Smooth muscle cell of the brain vasculature (primary cell): ENCODE measurements at regions not wholly inside any gene's neighbourhood (a gene's known extent, or its start where the extent isn't known, plus 50 kb on each side); places are given as distances from the start of the nearest gene placed in this dataset.

Source experiments
- DNase-seq: peaks from one replicate; pipeline ENCODE4 v3.0.0-alpha.2; 2012; ENCODE audit warnings: low read depth, low spot score

DNA sequence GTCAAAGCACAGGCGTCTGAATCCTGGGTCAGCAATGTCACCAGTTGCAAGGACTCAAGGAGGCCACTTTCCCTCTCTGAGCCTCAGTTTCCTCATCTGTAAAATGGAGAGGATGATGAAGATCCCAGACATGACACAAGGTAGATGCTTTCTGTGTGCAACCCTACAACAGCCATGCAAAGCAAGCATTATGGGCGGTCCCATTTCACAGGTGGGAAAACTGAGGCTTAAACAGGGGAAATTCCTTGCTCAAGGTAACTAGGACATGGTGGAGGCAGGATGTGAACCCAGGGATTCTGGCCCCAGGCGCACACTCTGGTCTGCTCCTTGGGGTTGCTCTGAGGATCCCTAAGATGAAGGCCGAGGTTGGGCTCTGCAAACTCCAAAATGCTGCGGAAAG is 311.0 kb downstream of the PTPRU start:
- DNase-seq: no peak

DNA sequence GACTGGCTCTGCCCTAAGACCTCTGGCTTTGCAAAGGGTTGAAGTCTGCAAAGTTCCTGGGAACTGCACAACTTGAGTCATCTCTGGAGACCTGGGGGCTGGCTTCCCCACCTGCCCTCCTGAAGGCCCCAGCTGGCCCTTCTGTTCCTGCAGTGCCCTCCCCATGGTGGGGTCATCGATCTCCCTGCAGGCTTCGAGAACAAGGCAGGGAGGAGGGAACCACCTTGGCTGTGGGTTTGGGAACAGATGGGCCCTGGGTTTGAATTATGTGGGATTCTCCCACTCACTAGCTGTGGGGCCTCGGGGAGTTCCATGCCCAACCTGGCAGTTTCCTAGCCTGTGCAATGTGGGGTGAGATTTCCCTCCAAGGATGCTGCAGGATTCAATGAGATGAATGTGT is 310.2 kb downstream of the PTPRU start:
- no peak for DNase-seq

DNA sequence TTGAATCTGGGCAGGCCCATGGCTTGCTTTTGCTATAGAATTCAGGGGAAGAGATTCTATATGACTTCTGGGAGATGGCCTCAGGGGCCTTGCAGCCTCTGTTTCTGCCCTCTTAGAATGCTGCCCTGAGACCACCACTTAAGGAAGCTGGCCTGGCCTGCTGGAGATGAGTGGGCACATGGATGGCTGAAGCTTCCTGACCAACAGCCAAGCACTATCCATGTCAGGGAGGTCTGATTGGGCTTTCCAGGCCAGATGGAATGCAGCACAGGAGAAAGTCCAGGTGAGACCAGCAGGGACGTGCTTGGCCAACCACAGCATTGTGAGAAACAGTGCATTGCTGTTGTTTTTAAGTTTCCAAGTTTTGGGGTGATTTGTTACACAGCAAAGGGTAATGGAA is 308.1 kb downstream of the PTPRU start:
- no peak for DNase-seq

DNA sequence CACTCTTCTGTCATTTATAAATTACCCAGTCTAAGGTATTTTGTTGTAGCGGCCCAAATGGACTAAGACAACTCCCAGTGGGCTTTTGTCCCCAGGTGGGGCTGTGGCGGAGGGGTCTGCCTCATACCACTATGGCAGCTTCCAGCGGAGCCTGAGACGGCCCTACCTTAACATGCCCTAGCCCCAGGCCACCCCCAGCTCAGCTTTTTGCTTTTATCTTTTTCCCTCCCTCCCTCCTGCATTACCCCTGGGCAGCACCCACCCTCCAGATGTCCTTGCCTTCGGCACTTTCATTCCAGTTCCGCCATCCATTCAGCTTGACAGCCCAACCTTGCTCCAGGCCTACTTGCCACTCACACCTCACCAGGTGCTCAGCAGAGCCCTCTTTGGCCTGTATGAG is 307.3 kb downstream of the PTPRU start:
- no peak for DNase-seq

GRCh38 chr1:29542548-29542947 is 306.2 kb downstream of the PTPRU start:
- DNase-seq: no peak

- DNase-seq: no peak
These were observed 305.3 kb downstream of the PTPRU start for GRCh38 chr1:29541631-29542030.

DNA sequence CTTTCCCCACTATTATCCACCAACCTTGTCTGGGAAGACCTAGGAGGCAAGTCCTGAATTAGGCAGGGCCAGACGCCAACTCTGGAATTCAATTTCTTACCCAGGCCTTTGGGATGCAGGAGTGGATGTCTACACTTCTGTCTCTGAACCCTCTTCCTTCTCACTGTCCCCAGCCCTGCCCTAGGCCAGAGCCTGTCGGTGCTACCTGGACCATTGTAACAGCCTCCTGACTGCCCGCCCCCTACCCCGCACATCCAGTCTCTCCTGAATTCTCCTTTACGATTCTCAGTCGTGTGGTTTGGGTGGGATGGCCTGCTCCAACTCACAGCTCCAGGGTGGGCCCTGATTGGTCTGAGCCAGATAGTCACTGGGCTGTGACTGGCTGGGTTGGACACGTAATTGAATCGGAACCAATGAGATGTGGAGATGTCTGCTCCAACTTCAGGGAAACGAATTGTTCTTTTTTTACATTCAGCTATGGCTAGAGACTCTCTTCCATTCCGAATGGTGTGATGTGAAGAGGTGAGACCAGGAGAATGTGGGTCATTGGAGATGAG is 304.6 kb downstream of the PTPRU start:
- no peak for DNase-seq

DNA sequence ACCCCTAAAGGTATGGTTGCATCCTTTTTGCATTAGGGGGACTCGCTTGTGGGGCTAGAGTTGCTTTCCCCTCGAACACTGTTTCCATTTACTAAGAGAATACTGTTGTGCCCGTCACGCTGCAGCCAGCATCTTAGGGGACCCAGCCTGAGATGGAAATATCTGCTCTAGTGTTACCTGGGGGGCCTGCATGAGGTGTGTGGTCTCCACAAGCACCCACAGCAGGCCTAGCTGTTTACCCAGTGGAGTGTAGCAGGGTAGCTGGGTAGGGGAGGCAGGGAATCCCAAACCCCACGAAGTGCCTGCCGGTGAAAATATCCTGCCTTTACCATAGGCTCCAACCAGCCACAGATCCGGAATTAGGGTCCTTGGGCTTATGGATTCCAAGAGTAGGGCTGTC is 303.6 kb downstream of the PTPRU start:
- DNase-seq: no peak

GRCh38 chr1:29538586-29538985 is 302.3 kb downstream of the PTPRU start:
- DNase-seq: no peak

GRCh38 chr1:29532751-29533150 is 296.4 kb downstream of the PTPRU start:
- no peak for DNase-seq

GRCh38 chr1:29532285-29532684 is 296.0 kb downstream of the PTPRU start:
- DNase-seq: no peak

DNA sequence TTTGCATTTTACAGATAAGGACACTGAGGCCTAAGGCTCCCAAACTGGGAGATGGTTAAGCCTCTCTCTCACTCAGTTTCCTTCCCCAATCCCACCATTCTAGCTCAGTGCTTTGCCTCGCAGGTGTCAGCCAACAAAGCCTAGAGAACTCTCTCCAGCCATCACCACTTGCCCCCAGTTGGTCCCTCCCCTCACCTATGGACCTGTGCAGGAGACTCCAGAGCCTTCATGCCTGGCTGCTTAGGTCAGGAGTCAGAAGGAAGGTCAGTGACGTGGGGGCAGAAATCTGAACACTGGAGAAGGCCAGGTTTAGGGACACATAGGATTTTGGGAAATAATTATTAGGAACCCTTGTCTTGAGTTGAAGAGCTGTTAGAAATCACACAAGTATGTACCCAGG is 295.3 kb downstream of the PTPRU start:
- no peak for DNase-seq

DNA sequence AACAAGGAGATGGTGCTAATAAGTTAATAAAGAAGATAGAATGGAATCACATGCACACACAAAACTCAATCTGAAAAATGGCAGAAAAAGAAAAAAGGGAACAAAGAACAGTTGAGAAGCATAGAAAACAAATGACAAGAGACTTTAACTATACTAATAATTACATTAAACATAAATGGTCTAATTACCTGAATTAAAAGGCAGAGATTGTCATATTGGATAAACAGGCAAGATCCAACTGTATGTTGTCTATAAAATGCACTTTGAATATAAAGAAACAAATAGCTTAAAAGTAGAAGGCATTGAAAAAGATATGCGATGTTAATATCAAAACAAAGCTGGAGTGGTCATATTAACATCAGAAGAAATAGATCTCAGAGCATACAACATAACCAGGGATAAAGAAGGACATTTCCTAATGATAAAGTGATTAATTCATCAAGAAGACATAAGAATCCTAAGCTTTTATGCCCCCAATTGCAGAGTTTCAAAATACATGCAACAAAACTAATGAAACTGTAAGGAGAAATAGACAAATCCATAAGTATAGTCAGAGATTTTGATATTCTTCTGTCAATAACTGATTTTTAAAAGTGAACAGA is 293.5 kb downstream of the PTPRU start:
- DNase-seq: no peak

GRCh38 chr1:29527314-29528004 is 291.1 kb downstream of the PTPRU start:
- no peak for DNase-seq

DNA sequence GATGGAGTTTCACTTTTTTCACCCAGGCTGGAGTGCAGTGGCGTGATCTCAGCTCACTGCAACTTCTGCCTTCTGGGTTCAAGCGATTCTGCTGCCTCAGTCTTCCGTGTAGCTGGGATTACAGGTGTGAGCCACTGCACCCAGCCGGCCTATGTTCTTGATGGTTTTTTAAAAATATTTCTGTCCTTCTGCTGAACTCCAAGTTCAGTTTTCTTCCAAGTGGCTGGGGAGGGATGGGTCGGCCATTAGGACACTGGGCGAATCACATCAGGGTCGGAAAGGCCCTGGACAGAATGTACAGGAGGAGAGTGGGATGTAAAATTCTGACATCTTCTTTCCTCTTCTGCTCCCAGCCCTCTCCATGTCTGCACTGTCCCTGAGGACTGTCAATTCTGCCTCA is 289.6 kb downstream of the PTPRU start:
- DNase-seq: no peak

- no peak for DNase-seq
These were observed 288.2 kb downstream of the PTPRU start for GRCh38 chr1:29524285-29525065.

- DNase-seq: no peak
These were observed 287.3 kb downstream of the PTPRU start for GRCh38 chr1:29523576-29523975.

- DNase-seq: no peak
These were observed 286.8 kb downstream of the PTPRU start for GRCh38 chr1:29523136-29523535.

DNA sequence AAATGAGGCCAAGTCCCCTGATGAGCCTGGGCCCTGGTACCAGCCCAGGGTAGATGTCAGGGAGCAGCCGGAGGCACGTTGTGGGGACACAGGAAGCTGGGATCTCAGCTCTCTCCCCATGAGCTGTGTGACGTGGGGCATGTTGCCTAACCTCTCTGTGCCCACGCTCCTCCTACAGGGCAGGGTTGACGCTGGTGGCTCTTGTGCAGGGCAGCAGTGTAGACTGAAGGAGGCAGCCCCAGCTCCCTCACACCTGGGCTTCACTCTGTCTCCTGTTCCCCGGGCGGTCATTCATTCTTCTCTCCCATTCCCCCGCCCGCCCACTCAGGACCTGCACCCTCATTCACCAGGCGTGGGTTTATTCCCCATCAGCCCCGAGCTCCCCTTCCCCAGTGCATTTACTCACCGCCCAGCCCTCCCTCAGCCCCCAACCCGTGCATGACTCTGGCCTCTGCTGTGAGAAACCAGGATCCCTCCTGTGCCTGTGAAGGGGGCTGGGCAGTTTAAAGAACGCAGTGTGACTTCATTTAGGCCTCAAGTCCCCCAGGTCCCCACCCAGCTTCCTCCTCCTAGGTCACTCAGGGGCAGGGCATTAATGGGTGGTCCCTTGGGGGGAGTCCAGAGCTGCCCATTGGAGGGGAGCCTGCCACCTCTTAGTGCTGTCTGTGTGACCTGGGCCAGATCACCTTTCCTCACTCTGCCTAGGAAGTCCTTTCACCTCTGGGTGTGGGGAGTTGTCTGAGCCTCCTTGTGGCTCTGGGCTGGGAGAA is 285.7 kb downstream of the PTPRU start:
- DNase-seq: no peak

GRCh38 chr1:29521438-29521715 is 285.1 kb downstream of the PTPRU start:
- DNase-seq: no peak

DNA sequence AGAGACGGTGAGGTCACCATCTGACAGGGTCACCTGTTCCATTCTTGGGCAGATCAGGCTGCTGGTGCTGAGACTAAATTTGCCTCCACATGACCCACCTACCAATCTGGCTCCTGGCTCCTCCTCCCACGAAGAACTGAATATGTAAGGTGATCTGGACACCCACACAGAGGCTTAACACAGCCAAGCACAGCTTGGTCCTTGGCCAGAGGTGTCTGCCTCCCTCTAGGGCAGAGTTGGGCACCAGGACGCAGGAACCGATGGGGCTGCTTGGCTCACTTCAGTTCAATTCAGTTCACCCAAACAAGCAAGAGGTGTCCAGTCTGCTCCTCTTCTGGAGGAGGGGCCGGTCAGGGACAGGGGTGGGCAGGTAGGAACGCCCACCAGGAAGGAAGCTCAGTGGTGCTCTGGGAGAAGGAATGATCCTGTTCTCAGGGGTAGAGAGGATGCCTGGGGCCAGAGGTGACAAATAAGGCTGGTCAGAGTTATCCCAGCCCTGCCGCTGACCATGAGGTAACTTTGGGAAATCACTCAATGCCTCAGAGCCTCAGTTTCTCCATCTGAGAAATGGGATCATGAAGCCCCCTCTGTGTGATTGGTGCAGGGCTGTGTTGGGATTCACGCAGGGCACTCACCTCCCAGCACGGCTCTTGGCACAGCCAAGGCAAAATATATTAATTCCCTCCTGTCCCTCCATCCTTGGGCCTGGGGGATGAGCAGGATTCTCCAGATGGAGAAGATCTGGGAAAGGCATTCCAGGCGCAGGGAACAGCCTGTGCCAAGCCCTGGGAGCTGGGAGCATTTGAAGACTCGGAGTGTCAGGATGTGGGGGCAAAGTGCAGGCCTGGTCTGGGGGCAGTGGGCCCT is 284.5 kb downstream of the PTPRU start:
- no peak for DNase-seq
